ENCODE measurements at regions not wholly inside any gene's neighbourhood (a gene's known extent, or its start where the extent isn't known, plus 50 kb on each side); places are given as distances from the start of the nearest gene placed in this dataset.

GRCh38 chr2:145558617-145559350 lies 1038.9 kb upstream of the ZEB2 start:
- TF ChIP-seq, protein P1, sequence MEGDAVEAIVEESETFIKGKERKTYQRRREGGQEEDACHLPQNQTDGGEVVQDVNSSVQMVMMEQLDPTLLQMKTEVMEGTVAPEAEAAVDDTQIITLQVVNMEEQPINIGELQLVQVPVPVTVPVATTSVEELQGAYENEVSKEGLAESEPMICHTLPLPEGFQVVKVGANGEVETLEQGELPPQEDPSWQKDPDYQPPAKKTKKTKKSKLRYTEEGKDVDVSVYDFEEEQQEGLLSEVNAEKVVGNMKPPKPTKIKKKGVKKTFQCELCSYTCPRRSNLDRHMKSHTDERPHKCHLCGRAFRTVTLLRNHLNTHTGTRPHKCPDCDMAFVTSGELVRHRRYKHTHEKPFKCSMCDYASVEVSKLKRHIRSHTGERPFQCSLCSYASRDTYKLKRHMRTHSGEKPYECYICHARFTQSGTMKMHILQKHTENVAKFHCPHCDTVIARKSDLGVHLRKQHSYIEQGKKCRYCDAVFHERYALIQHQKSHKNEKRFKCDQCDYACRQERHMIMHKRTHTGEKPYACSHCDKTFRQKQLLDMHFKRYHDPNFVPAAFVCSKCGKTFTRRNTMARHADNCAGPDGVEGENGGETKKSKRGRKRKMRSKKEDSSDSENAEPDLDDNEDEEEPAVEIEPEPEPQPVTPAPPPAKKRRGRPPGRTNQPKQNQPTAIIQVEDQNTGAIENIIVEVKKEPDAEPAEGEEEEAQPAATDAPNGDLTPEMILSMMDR (IDR thresholded peaks at IDR 0.05), result no peak
- no peak for TF ChIP-seq POLR2A (IDR thresholded peaks at IDR 0.05)

Measured in uterus (tissue), 2 donors.